A549 (cell line): ENCODE measurements at regions not wholly inside any gene's neighbourhood (a gene's known extent, or its start where the extent isn't known, plus 50 kb on each side); places are given as distances from the start of the nearest gene placed in this dataset.

ENCODE experiments used
- CBX8 ChIP-seq: fragments of 200-600 bp; sonication (generic); IDR thresholded peaks from 2 replicates; pipeline ENCODE4 v1.6.1; 2016
- CEBPB ChIP-seq, 2 experiments: fragments of >200 bp in 1 of 2; sonication (Bioruptor Twin) in 1 of 2; formaldehyde crosslinking in 1 of 2; IDR thresholded peaks; 2 replicates each; pipeline ENCODE4 v1.6.1; 2012 to 2016
- EP300 ChIP-seq, 2 experiments: fragments of >200 bp; sonication (Bioruptor Twin); formaldehyde crosslinking; IDR thresholded peaks; 2 replicates in 1 of 2; 3 replicates in 1 of 2; pipeline ENCODE4 v1.6.1; 2016 to 2017
- ESRRA ChIP-seq: fragments of 150-350 bp; IDR thresholded peaks from 2 replicates; pipeline ENCODE4 v1.6.1; 2014; ENCODE audit warnings: mild to moderate bottlenecking, low read length, borderline replicate concordance
- KDM1A ChIP-seq: fragments of 200-600 bp; sonication (generic); IDR thresholded peaks from 2 replicates; pipeline ENCODE4 v1.6.1; 2016; ENCODE audit warnings: low read depth, mild to moderate bottlenecking
- POLR2A ChIP-seq: IDR thresholded peaks from 2 replicates; pipeline ENCODE4 v1.6.1; 2012; ENCODE audit warnings: mild to moderate bottlenecking, low read length
- RAD21 ChIP-seq, 2 experiments: fragments of >200 bp in 1 of 2; sonication (Bioruptor Twin) in 1 of 2; formaldehyde crosslinking in 1 of 2; IDR thresholded peaks in 1 of 2; conservative IDR thresholded peaks in 1 of 2; 2 replicates in 1 of 2; 3 replicates in 1 of 2; pipeline ENCODE4 v1.6.1; 2012 to 2018; ENCODE audit warnings: inconsistent platforms in 1 of 2
- RCOR1 ChIP-seq: fragments of 150-350 bp; IDR thresholded peaks from 2 replicates; pipeline ENCODE4 v1.6.1; 2014; ENCODE audit warnings: antibody characterized with exemption, low read length, low read depth
- SREBF2 ChIP-seq: fragments of 450-650 bp; IDR thresholded peaks from 2 replicates; pipeline ENCODE4 v1.6.1; 2014; ENCODE audit warnings: mild to moderate bottlenecking, moderate library complexity
- ZNF302 ChIP-seq: fragments of 250-450 bp; sonication (Bioruptor Pico); IDR thresholded peaks from 2 replicates; pipeline ENCODE4 v1.9.0; 2021; ENCODE audit warnings: inconsistent platforms, mild to moderate bottlenecking, moderate library complexity
- TF ChIP-seq, protein P1 (sequence below): IDR thresholded peaks from 2 replicates; pipeline ENCODE4 v1.6.1; 2012; ENCODE audit warnings: low read depth, borderline replicate concordance
- TF ChIP-seq, protein P2 (sequence below): fragments of 450-650 bp; IDR thresholded peaks from 2 replicates; pipeline ENCODE4 v1.6.1; 2014; ENCODE audit warnings: antibody characterized with exemption
- TF ChIP-seq, protein P3 (sequence below): fragments of >200 bp; sonication (Bioruptor Twin); formaldehyde crosslinking; IDR thresholded peaks from 3 replicates; pipeline ENCODE4 v1.6.1; 2016
- TF ChIP-seq, protein P4 (sequence below): fragments of >200 bp; sonication (Bioruptor Twin); formaldehyde crosslinking; IDR thresholded peaks from 3 replicates; pipeline ENCODE4 v1.5.1; 2016

DNA sequence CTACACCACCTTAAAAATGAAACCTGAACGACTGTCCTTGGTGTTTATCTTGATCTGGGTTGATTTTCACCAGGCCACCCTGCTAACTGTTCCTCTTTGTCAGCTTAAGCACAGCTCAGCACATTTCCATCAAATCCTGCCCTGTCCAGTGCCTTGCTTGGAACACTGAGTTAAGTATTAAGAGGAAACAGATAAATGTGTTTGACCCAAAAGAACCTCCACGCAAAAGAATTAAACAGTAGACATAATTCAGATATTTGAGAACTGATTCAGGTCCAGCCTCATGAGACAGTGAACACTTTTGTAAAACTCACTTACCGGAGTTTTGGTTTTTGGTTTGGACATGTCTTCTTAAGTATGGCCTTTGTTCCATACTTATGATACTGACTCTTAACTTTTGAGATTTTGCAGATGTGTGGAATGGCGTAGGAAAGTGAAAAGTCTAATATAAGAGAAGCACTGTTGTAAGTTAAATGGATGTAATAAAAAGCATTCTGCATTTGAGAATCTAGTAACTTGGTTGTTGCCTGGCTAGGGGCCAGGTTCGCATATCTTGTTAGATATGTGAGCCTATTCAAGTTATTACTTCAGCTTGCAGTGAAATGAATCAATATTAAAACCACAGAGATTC lies 88.9 kb upstream of the SERPINE2 start:
- TF ChIP-seq, protein P1, sequence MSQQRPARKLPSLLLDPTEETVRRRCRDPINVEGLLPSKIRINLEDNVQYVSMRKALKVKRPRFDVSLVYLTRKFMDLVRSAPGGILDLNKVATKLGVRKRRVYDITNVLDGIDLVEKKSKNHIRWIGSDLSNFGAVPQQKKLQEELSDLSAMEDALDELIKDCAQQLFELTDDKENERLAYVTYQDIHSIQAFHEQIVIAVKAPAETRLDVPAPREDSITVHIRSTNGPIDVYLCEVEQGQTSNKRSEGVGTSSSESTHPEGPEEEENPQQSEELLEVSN = no peak
- TF ChIP-seq CEBPB (IDR thresholded peaks at IDR 0.05) (no peak), EP300 (IDR thresholded peaks at IDR 0.05) (no peak), CBX8 (no peak), POLR2A (no peak), ESRRA (no peak), ZNF302 (CRISPR knock-in tag) (no peak), KDM1A (no peak), RCOR1 (no peak), SREBF2 (no peak), RAD21 (conservative IDR thresholded peaks at IDR 0.05 in 1 of 2, IDR thresholded peaks at IDR 0.05 in 1 of 2) (no peak)
- TF ChIP-seq, protein P2, sequence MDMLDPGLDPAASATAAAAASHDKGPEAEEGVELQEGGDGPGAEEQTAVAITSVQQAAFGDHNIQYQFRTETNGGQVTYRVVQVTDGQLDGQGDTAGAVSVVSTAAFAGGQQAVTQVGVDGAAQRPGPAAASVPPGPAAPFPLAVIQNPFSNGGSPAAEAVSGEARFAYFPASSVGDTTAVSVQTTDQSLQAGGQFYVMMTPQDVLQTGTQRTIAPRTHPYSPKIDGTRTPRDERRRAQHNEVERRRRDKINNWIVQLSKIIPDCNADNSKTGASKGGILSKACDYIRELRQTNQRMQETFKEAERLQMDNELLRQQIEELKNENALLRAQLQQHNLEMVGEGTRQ = no peak
- TF ChIP-seq, protein P3, sequence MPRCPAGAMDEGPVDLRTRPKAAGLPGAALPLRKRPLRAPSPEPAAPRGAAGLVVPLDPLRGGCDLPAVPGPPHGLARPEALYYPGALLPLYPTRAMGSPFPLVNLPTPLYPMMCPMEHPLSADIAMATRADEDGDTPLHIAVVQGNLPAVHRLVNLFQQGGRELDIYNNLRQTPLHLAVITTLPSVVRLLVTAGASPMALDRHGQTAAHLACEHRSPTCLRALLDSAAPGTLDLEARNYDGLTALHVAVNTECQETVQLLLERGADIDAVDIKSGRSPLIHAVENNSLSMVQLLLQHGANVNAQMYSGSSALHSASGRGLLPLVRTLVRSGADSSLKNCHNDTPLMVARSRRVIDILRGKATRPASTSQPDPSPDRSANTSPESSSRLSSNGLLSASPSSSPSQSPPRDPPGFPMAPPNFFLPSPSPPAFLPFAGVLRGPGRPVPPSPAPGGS = no peak
- TF ChIP-seq, protein P4, sequence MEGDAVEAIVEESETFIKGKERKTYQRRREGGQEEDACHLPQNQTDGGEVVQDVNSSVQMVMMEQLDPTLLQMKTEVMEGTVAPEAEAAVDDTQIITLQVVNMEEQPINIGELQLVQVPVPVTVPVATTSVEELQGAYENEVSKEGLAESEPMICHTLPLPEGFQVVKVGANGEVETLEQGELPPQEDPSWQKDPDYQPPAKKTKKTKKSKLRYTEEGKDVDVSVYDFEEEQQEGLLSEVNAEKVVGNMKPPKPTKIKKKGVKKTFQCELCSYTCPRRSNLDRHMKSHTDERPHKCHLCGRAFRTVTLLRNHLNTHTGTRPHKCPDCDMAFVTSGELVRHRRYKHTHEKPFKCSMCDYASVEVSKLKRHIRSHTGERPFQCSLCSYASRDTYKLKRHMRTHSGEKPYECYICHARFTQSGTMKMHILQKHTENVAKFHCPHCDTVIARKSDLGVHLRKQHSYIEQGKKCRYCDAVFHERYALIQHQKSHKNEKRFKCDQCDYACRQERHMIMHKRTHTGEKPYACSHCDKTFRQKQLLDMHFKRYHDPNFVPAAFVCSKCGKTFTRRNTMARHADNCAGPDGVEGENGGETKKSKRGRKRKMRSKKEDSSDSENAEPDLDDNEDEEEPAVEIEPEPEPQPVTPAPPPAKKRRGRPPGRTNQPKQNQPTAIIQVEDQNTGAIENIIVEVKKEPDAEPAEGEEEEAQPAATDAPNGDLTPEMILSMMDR = no peak
